HG02870 (cell line): ENCODE measurements at regions not wholly inside any gene's neighbourhood (a gene's known extent, or its start where the extent isn't known, plus 50 kb on each side); places are given as distances from the start of the nearest gene placed in this dataset.

Source experiments
- ATAC-seq: cut with Tn5 transposase; IDR thresholded peaks from one replicate; pipeline ENCODE4 v1.9.1; 2021; ENCODE audit warnings: mild to moderate bottlenecking, moderate library complexity; ENCODE audit not compliant: unreplicated experiment

DNA sequence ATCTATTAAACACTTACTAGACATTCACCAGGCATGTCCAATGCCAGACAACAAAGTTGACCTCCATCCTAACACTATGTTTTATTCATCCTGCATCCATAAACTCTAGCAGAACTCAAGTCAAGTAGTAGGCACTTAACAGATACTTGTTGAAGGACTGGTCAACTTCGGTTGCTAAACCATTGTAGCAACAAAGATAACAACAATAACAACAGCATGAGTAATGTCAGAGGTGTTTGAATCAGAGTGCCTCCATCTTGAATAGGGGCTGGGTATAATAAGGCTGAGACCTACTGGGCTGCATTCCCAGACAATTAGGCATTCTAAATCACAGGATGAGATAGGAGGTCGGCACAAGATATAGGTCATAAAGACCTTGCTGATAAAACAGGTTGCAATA is 180.5 kb upstream of the ZNF462 start:
- no peak for ATAC-seq

DNA sequence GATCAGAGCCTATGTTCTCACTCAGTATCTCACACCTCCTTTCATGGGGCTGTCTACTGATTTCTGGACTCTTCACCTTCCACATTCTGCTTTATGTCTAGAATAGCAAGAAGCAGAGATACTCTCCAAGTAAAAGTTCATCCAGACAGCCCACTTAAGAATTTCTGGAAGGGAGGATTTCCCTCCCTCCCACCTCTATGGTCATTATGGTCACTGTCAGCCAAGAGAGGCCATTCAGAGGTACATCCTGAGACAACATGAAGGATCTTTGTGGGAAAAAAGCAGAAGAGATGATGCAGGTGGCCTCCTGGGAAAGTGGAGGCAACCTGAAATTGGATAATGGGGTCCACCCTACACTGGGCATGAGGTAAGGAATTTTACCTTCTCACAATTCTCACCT is 179.5 kb upstream of the ZNF462 start:
- ATAC-seq, result no peak

DNA sequence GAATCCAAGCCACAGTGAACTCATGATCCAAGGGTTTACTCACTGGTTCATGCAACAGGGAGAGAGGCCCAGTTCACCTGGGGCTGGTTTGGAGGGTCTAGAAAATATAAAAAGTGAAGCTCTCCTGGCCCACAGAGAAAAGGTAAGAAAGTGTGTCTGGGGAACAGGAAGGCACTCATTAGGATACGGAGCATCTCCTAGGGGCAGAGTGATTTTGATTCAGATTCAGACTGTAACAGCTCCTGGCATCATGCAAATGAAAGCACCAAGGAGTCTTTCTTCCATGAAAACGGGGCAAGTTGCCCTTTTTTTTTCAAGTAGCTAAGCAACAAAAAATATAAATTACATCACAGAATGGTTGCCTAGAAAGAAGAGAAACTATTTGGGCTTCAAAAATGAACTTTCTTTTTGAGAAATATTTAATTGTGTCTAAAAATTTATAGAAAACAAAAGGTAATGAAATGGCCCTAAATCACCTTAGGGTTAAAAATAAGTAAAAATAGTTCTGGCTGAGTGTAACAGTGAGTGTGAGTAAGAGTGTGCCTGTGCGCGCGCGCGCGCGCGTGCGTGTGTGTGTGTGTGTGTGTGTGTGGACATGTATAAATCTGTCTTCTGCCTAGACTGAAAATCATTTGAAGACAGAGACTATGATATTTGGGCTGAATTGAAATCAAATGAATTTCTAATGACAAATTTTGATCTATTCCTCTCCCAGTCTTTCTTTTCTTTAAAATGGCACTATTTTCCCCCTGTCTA is 177.8 kb upstream of the ZNF462 start:
- ATAC-seq, result no peak

DNA sequence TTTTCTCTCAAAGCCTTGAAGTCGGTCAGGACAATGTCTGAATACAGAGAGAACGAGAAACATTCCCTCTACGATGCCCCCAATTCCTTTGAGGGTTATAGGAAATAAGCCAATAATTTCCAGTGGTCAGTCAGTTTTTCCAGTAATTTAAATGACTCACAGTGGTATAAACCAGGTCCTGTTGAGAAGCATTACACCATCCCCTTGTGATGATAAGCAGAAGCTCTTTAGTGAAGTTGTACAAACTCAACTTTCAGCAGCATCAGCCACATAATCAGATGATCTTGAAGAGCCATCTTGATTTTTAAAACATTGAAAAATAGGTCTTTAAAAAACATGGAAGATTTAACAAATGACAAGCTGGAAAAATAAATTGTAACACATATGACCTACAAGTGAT is 173.9 kb upstream of the ZNF462 start:
- ATAC-seq, result no peak

GRCh38 chr9:106691627-106692026 is 171.3 kb upstream of the ZNF462 start:
- ATAC-seq, result no peak

DNA sequence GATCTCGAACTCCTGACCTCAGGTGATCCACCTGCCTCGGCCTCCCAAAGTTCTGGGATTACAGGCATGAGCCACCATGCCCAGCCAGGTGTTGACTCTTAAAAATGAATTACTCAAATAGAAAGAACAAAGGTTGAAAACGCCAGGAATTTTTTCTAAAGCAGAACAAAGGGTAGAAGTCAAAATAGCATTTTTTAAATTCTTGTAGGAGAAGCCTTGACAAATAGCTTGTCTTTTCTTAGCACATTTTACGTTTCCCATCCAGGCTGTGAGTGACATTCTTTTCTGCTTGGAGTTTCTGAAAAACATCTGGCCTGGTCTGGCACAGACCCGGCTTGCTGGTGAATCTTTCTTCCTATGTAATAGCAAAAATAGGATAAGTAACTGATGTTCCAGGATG is 169.4 kb upstream of the ZNF462 start:
- ATAC-seq, result no peak

DNA sequence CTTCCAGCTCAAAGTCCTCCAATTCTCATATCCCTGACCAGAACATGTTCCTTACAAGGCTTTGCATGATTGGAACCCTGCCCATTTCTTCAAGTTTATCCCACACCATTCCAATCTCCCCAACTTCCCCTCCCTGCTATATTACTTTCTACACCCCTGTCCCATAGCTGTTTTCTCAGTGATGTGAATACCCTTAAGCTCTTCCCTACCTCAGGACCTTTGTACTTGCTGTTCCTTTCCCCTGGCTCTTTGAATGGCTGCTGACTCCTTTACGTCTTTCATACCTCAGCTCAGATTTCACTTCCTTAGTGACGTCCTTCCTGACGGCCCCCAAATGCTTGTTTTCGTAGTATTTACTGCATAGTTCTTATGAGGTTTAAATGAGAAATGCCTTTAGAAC is 166.2 kb upstream of the ZNF462 start:
- no peak for ATAC-seq

GRCh38 chr9:106697390-106697749 is 165.6 kb upstream of the ZNF462 start:
- no peak for ATAC-seq

- no peak for ATAC-seq
These were observed 165.0 kb upstream of the ZNF462 start for GRCh38 chr9:106697750-106698502.

GRCh38 chr9:106700676-106701075 is 162.3 kb upstream of the ZNF462 start:
- no peak for ATAC-seq

DNA sequence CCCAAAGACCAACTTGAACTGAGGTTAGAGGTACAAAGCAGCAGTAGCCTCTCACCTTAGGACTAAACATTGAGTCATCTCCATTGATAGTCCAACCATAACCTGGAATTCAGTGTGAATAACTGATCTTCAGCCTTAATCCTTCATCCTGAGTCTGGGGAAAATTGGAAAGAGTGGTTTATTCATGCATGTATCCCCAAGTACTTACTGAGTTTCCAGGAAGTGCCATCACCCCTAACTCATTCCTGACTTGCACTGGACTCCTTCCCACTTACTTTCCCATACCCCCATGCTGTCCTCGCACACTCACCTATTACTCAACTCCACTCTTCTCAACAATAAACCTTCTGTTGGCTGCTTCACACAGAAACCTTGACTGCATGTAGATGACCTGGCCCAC is 161.4 kb upstream of the ZNF462 start:
- no peak for ATAC-seq

- ATAC-seq, result no peak
These were observed 158.8 kb upstream of the ZNF462 start for GRCh38 chr9:106704056-106704615.

GRCh38 chr9:106707291-106707690 is 155.7 kb upstream of the ZNF462 start:
- ATAC-seq, result no peak

GRCh38 chr9:106707738-106708474 is 155.1 kb upstream of the ZNF462 start:
- ATAC-seq, result no peak

- no peak for ATAC-seq
These were observed 154.4 kb upstream of the ZNF462 start for GRCh38 chr9:106708475-106709146.

DNA sequence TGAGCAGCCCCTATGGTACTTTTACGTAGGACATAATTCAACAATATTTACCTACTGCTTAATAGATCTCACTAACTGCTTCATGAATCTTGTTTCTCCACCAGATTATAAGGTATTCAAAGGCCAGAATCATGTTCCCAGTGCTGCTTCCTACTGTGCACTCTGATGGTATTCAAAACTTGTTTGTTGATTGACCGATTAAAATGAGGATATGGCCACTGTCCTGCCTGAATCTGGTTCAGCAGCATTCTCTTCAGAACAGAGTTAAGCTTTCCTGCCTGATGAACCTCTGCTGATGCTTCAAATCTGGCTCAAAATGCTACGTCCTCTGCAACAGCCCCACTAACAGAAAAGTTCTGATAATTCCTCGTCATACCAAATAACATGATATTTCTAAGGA is 150.7 kb upstream of the ZNF462 start:
- ATAC-seq, result no peak

DNA sequence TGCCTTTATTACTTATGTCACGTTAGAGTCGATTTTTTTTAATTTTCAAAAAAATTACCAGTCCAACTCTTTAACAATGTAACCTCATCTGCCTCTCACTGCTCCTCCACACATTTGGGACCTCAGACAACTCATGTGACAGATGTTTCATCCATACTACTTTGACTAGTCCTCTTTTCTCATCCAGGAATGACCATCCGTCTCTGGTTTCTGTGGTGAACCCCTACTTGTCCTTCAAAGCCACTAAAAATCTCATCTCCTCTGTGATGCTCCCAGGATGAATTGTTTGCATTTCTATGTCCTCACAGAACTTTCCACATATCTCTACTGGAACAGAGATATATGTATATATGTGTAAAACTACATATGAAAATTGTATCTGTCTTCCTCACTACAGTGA is 149.8 kb upstream of the ZNF462 start:
- ATAC-seq, result no peak

GRCh38 chr9:106716820-106717219 is 146.1 kb upstream of the ZNF462 start:
- ATAC-seq, result no peak

DNA sequence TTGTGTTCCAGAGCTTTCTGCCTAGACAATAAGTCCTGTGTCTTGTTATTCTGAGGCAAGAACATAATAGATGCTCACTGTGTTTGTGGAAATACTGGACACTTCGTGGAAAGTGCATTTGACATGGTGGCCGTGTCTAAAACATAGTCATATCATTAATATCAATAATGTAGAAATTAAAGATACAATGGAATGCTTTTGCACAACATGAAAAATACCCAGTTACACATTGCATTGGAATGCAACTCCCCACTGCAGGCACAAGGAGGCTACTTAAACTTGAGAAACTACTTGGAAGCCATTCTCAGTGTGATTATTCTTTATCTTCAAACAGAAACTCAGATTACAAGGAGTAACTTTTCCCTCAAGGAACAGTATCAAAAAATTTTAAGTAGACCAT is 145.3 kb upstream of the ZNF462 start:
- no peak for ATAC-seq

DNA sequence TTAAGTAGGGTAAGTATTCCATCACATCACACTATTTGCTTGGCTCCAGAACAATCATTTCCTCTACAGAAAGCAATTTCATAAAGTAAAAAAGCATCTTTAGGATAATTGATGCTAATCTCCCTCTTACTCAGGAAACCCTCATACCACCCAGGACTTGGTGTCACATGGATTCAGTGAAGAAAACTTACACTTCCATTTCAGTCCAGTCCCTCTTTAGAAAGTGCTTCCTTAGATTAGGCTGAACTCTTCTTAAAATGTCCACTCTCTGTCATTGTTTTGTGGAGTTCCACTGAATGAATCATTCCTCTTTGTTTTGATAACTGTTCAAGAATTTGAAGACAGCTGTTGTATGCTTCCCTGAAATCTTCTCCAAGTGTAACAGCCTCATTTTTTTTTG is 144.0 kb upstream of the ZNF462 start:
- no peak for ATAC-seq
